ENCODE measurements at regions not wholly inside any gene's neighbourhood (a gene's known extent, or its start where the extent isn't known, plus 50 kb on each side); places are given as distances from the start of the nearest gene placed in this dataset.

GRCh38 chr5:109524026-109524425, 114.3 kb upstream of the PJA2 start:
- TF ChIP-seq POLR2A (IDR thresholded peaks at IDR 0.05; ENCODE audit: low read length) (no peak), GATA1 (IDR thresholded peaks at IDR 0.05; ENCODE audit: low read depth, low read length) (no peak)

Data from erythroblast (primary cell).